DND-41 (cell line): ENCODE measurements at regions not wholly inside any gene's neighbourhood (a gene's known extent, or its start where the extent isn't known, plus 50 kb on each side); places are given as distances from the start of the nearest gene placed in this dataset.

Source experiments
- ATAC-seq: fragments of 200-7000 bp; cut with Tn5 transposase; 3 replicates; pipeline ENCODE4 v1.9.1; 2021; ENCODE audit warnings: low read depth; ENCODE audit not compliant: insufficient read depth
- DNase-seq: peaks from one replicate; pipeline ENCODE4 v3.0.0-alpha.2; 2020
- H2AFZ ChIP-seq: 2 replicates; pipeline ENCODE4 v1.6.0; 2012; ENCODE audit warnings: low read depth, low read length
- H3K27ac ChIP-seq: 2 replicates; pipeline ENCODE4 v1.5.1; 2012; ENCODE audit warnings: low read length, inconsistent platforms
- H3K27me3 ChIP-seq: fragments of 200-600 bp; sonication (generic); 2 replicates; pipeline ENCODE4 v1.6.0; 2012; ENCODE audit warnings: low read length, mild to moderate bottlenecking, inconsistent platforms; ENCODE audit not compliant: insufficient read depth, poor library complexity
- H3K36me3 ChIP-seq: 2 replicates; pipeline ENCODE4 v1.5.1; 2012; ENCODE audit warnings: low read length, inconsistent platforms; ENCODE audit not compliant: insufficient read depth
- H3K4me1 ChIP-seq: 2 replicates; pipeline ENCODE4 v1.5.1; 2012; ENCODE audit warnings: mild to moderate bottlenecking, low read length; ENCODE audit not compliant: insufficient read depth
- H3K4me2 ChIP-seq: 2 replicates; pipeline ENCODE4 v1.6.0; 2012; ENCODE audit warnings: mild to moderate bottlenecking, moderate library complexity, low read length, inconsistent platforms; ENCODE audit not compliant: insufficient read depth
- H3K4me3 ChIP-seq, 2 experiments: fragments of 200-600 bp in 1 of 2; shearing (Covaris generic) in 1 of 2; 2 replicates each; pipeline ENCODE4 v1.5.1; 2012 to 2016; ENCODE audit warnings: inconsistent platforms in 2 of 2, low read length in 2 of 2, mild to moderate bottlenecking in 2 of 2, low read depth in 1 of 2, moderate library complexity in 1 of 2
- H3K79me2 ChIP-seq: 2 replicates; pipeline ENCODE4 v1.6.0; 2012; ENCODE audit warnings: low read length, inconsistent platforms; ENCODE audit not compliant: insufficient read depth
- H3K9ac ChIP-seq: 2 replicates; pipeline ENCODE4 v1.6.0; 2012; ENCODE audit warnings: low read depth, mild to moderate bottlenecking, inconsistent platforms, low read length, moderate library complexity
- H3K9me3 ChIP-seq: 2 replicates; pipeline ENCODE4 v1.5.1; 2012; ENCODE audit warnings: low read length, moderate library complexity, mild to moderate bottlenecking, inconsistent platforms; ENCODE audit not compliant: insufficient read depth, severe bottlenecking
- H4K20me1 ChIP-seq: 2 replicates; pipeline ENCODE4 v1.6.0; 2012; ENCODE audit warnings: low read length; ENCODE audit not compliant: insufficient read depth
- CTCF ChIP-seq: IDR thresholded peaks from 2 replicates; pipeline ENCODE4 v1.5.1; 2012; ENCODE audit warnings: borderline replicate concordance, low read length, moderate library complexity, mild to moderate bottlenecking; ENCODE audit not compliant: poor library complexity, severe bottlenecking; ENCODE audit errors: extremely low read depth
- EZH2 ChIP-seq: IDR thresholded peaks from 3 replicates; pipeline ENCODE4 v1.6.1; 2012; ENCODE audit warnings: borderline replicate concordance, low read depth, mild to moderate bottlenecking, moderate library complexity, low read length, inconsistent platforms; ENCODE audit not compliant: severe bottlenecking

GRCh38 chr4:27886120-27886519 lies 1025.5 kb downstream of the STIM2 start:
- H3K27ac ChIP-seq, result no peak overlapping the region
- H3K36me3 ChIP-seq, result no peaks in the 10 kb centered on the region
- no peak overlapping the region for H3K4me3 ChIP-seq
- DNase-seq (no peak), ATAC-seq (no peak)
- H3K9me3 ChIP-seq, result no peaks in the 10 kb centered on the region
- no peaks in the 10 kb centered on the region for H3K27me3 ChIP-seq
- no peak overlapping the region for H3K9ac ChIP-seq
- no peaks in the 10 kb centered on the region for H3K79me2 ChIP-seq
- TF ChIP-seq CTCF (no peak), EZH2 (no peak)
- H3K4me2 ChIP-seq, result no peak overlapping the region
- H4K20me1 ChIP-seq, result no peaks in the 10 kb centered on the region
- H3K4me1 ChIP-seq, result no peaks in the 10 kb centered on the region
- H2AFZ ChIP-seq, result no peak overlapping the region

- Histone ChIP-seq H3K9ac (no peak overlapping the region), H3K27ac (no peak overlapping the region), H3K27me3 (no peaks in the 10 kb centered on the region), H3K79me2 (no peaks in the 10 kb centered on the region), H3K4me1 (no peaks in the 10 kb centered on the region), H3K9me3 (no peaks in the 10 kb centered on the region), H3K36me3 (no peaks in the 10 kb centered on the region), H3K4me3 (no peak overlapping the region), H2AFZ (no peak overlapping the region), H3K4me2 (no peak overlapping the region), H4K20me1 (no peaks in the 10 kb centered on the region)
- no peak for TF ChIP-seq EZH2
- TF ChIP-seq CTCF, result no peak
- ATAC-seq (no peak), DNase-seq (no peak)
Observed at GRCh38 chr4:27887646-27888045, 1027.0 kb downstream of the STIM2 start.

- no peaks in the 10 kb centered on the region for H4K20me1 ChIP-seq
- no peak overlapping the region for H3K4me3 ChIP-seq
- H3K4me1 ChIP-seq, result no peaks in the 10 kb centered on the region
- no peak for DNase-seq
- no peak for ATAC-seq
- no peaks in the 10 kb centered on the region for H3K27me3 ChIP-seq
- H3K79me2 ChIP-seq, result no peaks in the 10 kb centered on the region
- no peak overlapping the region for H3K9ac ChIP-seq
- no peaks in the 10 kb centered on the region for H3K9me3 ChIP-seq
- no peaks in the 10 kb centered on the region for H3K36me3 ChIP-seq
- no peak overlapping the region for H2AFZ ChIP-seq
- TF ChIP-seq EZH2 (no peak), CTCF (no peak)
- H3K4me2 ChIP-seq, result no peak overlapping the region
- H3K27ac ChIP-seq, result no peak overlapping the region
Observed at GRCh38 chr4:27888505-27888904, 1027.9 kb downstream of the STIM2 start.

GRCh38 chr4:27894951-27895350 lies 1034.3 kb downstream of the STIM2 start:
- ATAC-seq (no peak), DNase-seq (no peak)
- H3K4me1 ChIP-seq, result no peaks in the 10 kb centered on the region
- no peak overlapping the region for H3K27ac ChIP-seq
- no peak overlapping the region for H3K4me3 ChIP-seq
- H4K20me1 ChIP-seq, result no peaks in the 10 kb centered on the region
- no peaks in the 10 kb centered on the region for H3K27me3 ChIP-seq
- TF ChIP-seq EZH2 (no peak), CTCF (no peak)
- no peaks in the 10 kb centered on the region for H3K9me3 ChIP-seq
- no peak overlapping the region for H3K9ac ChIP-seq
- no peaks in the 10 kb centered on the region for H3K79me2 ChIP-seq
- H2AFZ ChIP-seq, result no peak overlapping the region
- H3K4me2 ChIP-seq, result no peak overlapping the region
- H3K36me3 ChIP-seq, result no peaks in the 10 kb centered on the region
